ENCODE measurements at regions not wholly inside any gene's neighbourhood (a gene's known extent, or its start where the extent isn't known, plus 50 kb on each side); places are given as distances from the start of the nearest gene placed in this dataset.
"Not testable (repeated sequence)": the region's sequence is repeated elsewhere in the genome, so short reads cannot be mapped to it uniquely, and the experiment has no call there.

GRCh38 chr17:34740565-34741520 lies 161.5 kb downstream of the TMEM132E start:
- no peak for DNase-seq (ENCODE audit: low spot score)

GRCh38 chr17:34739386-34739785 lies 160.0 kb downstream of the TMEM132E start:
- no peak for DNase-seq (ENCODE audit: low spot score)

- not testable (repeated sequence) for DNase-seq (ENCODE audit: low spot score)
Observed at GRCh38 chr17:34737673-34738072, 158.3 kb downstream of the TMEM132E start.

GRCh38 chr17:34736611-34737010 lies 157.2 kb downstream of the TMEM132E start:
- no peak for DNase-seq (ENCODE audit: low spot score)

- no peak for DNase-seq (ENCODE audit: low spot score)
Observed at GRCh38 chr17:34733333-34733732, 154.0 kb downstream of the TMEM132E start.

GRCh38 chr17:34730816-34731215 lies 151.4 kb downstream of the TMEM132E start:
- no peak for DNase-seq (ENCODE audit: low spot score)

GRCh38 chr17:34728771-34729310 lies 149.5 kb downstream of the TMEM132E start:
- no peak for DNase-seq (ENCODE audit: low spot score)

- no peak for DNase-seq (ENCODE audit: low spot score)
Observed at GRCh38 chr17:34727601-34728000, 148.2 kb downstream of the TMEM132E start.

GRCh38 chr17:34726536-34727384 lies 147.4 kb downstream of the TMEM132E start:
- DNase-seq (ENCODE audit: low spot score) = no peak

GRCh38 chr17:34725725-34726124 lies 146.3 kb downstream of the TMEM132E start:
- no peak for DNase-seq (ENCODE audit: low spot score)

GRCh38 chr17:34725008-34725407 lies 145.6 kb downstream of the TMEM132E start:
- no peak for DNase-seq (ENCODE audit: low spot score)

GRCh38 chr17:34723875-34724274 lies 144.5 kb downstream of the TMEM132E start:
- DNase-seq (ENCODE audit: low spot score) = no peak

- DNase-seq (ENCODE audit: low spot score) = no peak
Observed at GRCh38 chr17:34721326-34721725, 141.9 kb downstream of the TMEM132E start.

GRCh38 chr17:34720760-34721159 lies 141.4 kb downstream of the TMEM132E start:
- no peak for DNase-seq (ENCODE audit: low spot score)

GRCh38 chr17:34719569-34719968 lies 140.2 kb downstream of the TMEM132E start:
- DNase-seq (ENCODE audit: low spot score) = no peak

GRCh38 chr17:34717092-34717491 lies 137.7 kb downstream of the TMEM132E start:
- DNase-seq (ENCODE audit: low spot score) = no peak

- DNase-seq (ENCODE audit: low spot score) = no peak
Observed at GRCh38 chr17:34716291-34716690, 136.9 kb downstream of the TMEM132E start.

GRCh38 chr17:34715504-34715903 lies 136.1 kb downstream of the TMEM132E start:
- DNase-seq (ENCODE audit: low spot score) = no peak

GRCh38 chr17:34714475-34715410 lies 135.4 kb downstream of the TMEM132E start:
- DNase-seq (ENCODE audit: low spot score) = no peak

- no peak for DNase-seq (ENCODE audit: low spot score)
Observed at GRCh38 chr17:34713687-34714086, 134.3 kb downstream of the TMEM132E start.

GRCh38 chr17:34712481-34713195 lies 133.3 kb downstream of the TMEM132E start:
- no peak for DNase-seq (ENCODE audit: low spot score)

All from CD4-positive, alpha-beta T cell treated with Interleukin-6 at 100 ng/mL for 8 hours (primary cell).